ENCODE measurements at regions not wholly inside any gene's neighbourhood (a gene's known extent, or its start where the extent isn't known, plus 50 kb on each side); places are given as distances from the start of the nearest gene placed in this dataset.

DNA sequence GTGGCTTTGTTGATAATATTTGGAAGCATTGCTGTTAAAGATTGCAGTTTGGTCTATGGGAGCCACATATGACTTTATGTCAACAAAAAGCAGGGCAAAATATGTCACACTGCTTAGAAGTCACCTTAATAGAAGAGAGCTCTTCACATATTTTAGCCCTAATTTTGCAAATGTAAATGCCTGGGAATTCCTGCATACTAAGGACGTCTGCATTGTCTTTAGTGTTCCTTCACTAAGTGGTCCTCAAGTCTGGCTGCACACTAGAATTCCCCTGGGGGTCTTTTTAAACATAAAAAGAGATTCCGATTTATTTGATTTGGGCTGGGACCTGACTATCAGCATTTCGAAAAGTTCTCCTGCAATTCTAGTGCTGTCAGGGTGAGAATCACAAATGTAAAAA is 495.1 kb upstream of the FAM241A start:
- no peak overlapping the region for H3K27ac ChIP-seq (ENCODE audit: insufficient read depth, low read length)
- H4K8ac ChIP-seq (ENCODE audit: low read depth in 2 of 2, low read length in 2 of 2) = no peak overlapping the region
- H2AK5ac ChIP-seq (ENCODE audit: low read depth, low read length) = no peak overlapping the region
- H3K9me1 ChIP-seq (ENCODE audit: insufficient read depth, low read length) = no peaks in the 10 kb centered on the region
- dilution Hi-C loops (cut with HindIII; ENCODE audit: low sequenced_read_pairs, unreplicated experiment) (no loop called here), in situ Hi-C loops (cut with MboI; ENCODE audit: low sequenced_read_pairs) (no loop called here), intact Hi-C loops (cut with micrococcal nuclease) (no loop called here)
- no peak overlapping the region for H2AK9ac ChIP-seq (replicated peaks; ENCODE audit: low read depth, low read length, poor library complexity)
- no peak overlapping the region for H4K5ac ChIP-seq (ENCODE audit: low read depth, low read length)
- ATAC-seq (ENCODE audit: low read depth) (no peak), DNase-seq (no peak)
- no peak overlapping the region for H2BK120ac ChIP-seq (ENCODE audit: low read depth, low read length)
- WGBS, 2 experiments (ENCODE audit: extremely low coverage in 2 of 2, insufficient read length in 1 of 2) = 68% methylated on average over 2 of the region's 3 CpGs; no CpG with 5 or more reads in 1 of the 2 experiments
- no peak overlapping the region for H3K4me2 ChIP-seq (ENCODE audit: low read depth, low read length)
- no peaks in the 10 kb centered on the region for H3K36me3 ChIP-seq (ENCODE audit: control insufficient read depth, insufficient read depth, low read length)
- H2BK5ac ChIP-seq (ENCODE audit: low read depth, low read length, poor library complexity, severe bottlenecking) = no peak overlapping the region
- H3K4me1 ChIP-seq (ENCODE audit: control insufficient read depth, insufficient read depth, low read length) = no peaks in the 10 kb centered on the region
- H2AFZ ChIP-seq (replicated peaks; ENCODE audit: low read length, poor library complexity) = no peak overlapping the region
- no peak for TF ChIP-seq SMC3 (IDR thresholded peaks at IDR 0.05; ENCODE audit: low read depth, low read length)
- no peak for TF ChIP-seq MAFK (IDR thresholded peaks at IDR 0.05; ENCODE audit: low read depth, low read length)
- no peak for TF ChIP-seq RFX5 (IDR thresholded peaks at IDR 0.05; ENCODE audit: low read depth, low read length)
- no peak for TF ChIP-seq ELK1 (IDR thresholded peaks at IDR 0.05; ENCODE audit: borderline replicate concordance, low read depth, low read length)
- no peak for TF ChIP-seq RCOR1 (IDR thresholded peaks at IDR 0.05; ENCODE audit: insufficient replicate concordance, low read length)
- TF ChIP-seq USF2 (IDR thresholded peaks at IDR 0.05; ENCODE audit: low read depth, low read length) = no peak
- no peak for TF ChIP-seq MXI1 (IDR thresholded peaks at IDR 0.05; ENCODE audit: borderline replicate concordance, low read depth, low read length)
- no peak for TF ChIP-seq POLR2A (IDR thresholded peaks at IDR 0.05; ENCODE audit: low read depth, low read length)
- no peak for TF ChIP-seq NFE2L2 (IDR thresholded peaks at IDR 0.05; ENCODE audit: low read depth, low read length)
- TF ChIP-seq MAZ (IDR thresholded peaks at IDR 0.05; ENCODE audit: borderline replicate concordance, low read depth, low read length) = no peak
- no peak for TF ChIP-seq RAD21 (IDR thresholded peaks at IDR 0.05; ENCODE audit: low read length)
- TF ChIP-seq CEBPB (IDR thresholded peaks at IDR 0.05; ENCODE audit: low read depth, low read length) = no peak
- no peak for TF ChIP-seq CHD1 (IDR thresholded peaks at IDR 0.05; ENCODE audit: low read depth, low read length)
- TF ChIP-seq BHLHE40 (IDR thresholded peaks at IDR 0.05; ENCODE audit: low read depth, low read length) = no peak
- TF ChIP-seq FOS (IDR thresholded peaks at IDR 0.05; ENCODE audit: low read depth, low read length) = no peak
- TF ChIP-seq, protein P1, sequence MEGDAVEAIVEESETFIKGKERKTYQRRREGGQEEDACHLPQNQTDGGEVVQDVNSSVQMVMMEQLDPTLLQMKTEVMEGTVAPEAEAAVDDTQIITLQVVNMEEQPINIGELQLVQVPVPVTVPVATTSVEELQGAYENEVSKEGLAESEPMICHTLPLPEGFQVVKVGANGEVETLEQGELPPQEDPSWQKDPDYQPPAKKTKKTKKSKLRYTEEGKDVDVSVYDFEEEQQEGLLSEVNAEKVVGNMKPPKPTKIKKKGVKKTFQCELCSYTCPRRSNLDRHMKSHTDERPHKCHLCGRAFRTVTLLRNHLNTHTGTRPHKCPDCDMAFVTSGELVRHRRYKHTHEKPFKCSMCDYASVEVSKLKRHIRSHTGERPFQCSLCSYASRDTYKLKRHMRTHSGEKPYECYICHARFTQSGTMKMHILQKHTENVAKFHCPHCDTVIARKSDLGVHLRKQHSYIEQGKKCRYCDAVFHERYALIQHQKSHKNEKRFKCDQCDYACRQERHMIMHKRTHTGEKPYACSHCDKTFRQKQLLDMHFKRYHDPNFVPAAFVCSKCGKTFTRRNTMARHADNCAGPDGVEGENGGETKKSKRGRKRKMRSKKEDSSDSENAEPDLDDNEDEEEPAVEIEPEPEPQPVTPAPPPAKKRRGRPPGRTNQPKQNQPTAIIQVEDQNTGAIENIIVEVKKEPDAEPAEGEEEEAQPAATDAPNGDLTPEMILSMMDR (conservative IDR thresholded peaks at IDR 0.05; ENCODE audit: low read depth, low read length) = no peak
- ChIA-PET CTCF (no interaction called here), POLR2A (ENCODE audit: unreplicated experiment) (no interaction called here)
- no peak overlapping the region for H3K14ac ChIP-seq (replicated peaks; ENCODE audit: low read depth, low read length)
- BruUV-seq (replicated peaks) = no TSS peak
- H2BK15ac ChIP-seq (ENCODE audit: low read depth, low read length) = no peak overlapping the region
- H3K79me1 ChIP-seq (ENCODE audit: low read depth in 1 of 2, low read length in 2 of 2) = no peaks in the 10 kb centered on the region
- peaks cover 1% of the 10 kb centered on the region; the same call in 1 of the 2 replicates for H3K27me3 ChIP-seq (ENCODE audit: control insufficient read depth, insufficient read depth, low read length)
- H3K23ac ChIP-seq (ENCODE audit: low read depth, low read length) = no peak overlapping the region
- no peak overlapping the region for H3K9ac ChIP-seq (ENCODE audit: low read depth, low read length)
- H2BK20ac ChIP-seq (ENCODE audit: low read depth, low read length) = no peak overlapping the region
- H3K56ac ChIP-seq (ENCODE audit: extremely low read depth, insufficient read depth, low read length) = no peak overlapping the region
- no peaks in the 10 kb centered on the region for H4K20me1 ChIP-seq (ENCODE audit: insufficient read depth, low read length)
- H3K9me3 ChIP-seq (ENCODE audit: control insufficient read depth, insufficient read depth, low read length) = no peaks in the 10 kb centered on the region
- H4K91ac ChIP-seq (ENCODE audit: insufficient read depth, low read depth, low read length) = no peak overlapping the region
- no peak overlapping the region for H3K18ac ChIP-seq (ENCODE audit: low read depth, low read length)
- no peak overlapping the region for H3K4ac ChIP-seq (ENCODE audit: low read depth, low read length)
- no peak overlapping the region for H3K4me3 ChIP-seq (ENCODE audit: insufficient read depth, low read depth, low read length)

Measured in IMR-90 (cell line).